Testis (tissue), 2 donors: ENCODE measurements at regions not wholly inside any gene's neighbourhood (a gene's known extent, or its start where the extent isn't known, plus 50 kb on each side); places are given as distances from the start of the nearest gene placed in this dataset.

ENCODE experiments used
- DNase-seq: peaks from one replicate; pipeline ENCODE4 v3.0.0-alpha.2; 2019
- H3K27ac ChIP-seq, 2 donors: fragments of 200-600 bp; sonication (generic); one replicate each; pipeline ENCODE4 v1.5.1; 2019
- H3K27me3 ChIP-seq: fragments of 200-600 bp; sonication (generic); one replicate; pipeline ENCODE4 v1.5.1; 2019
- H3K36me3 ChIP-seq: fragments of 200-600 bp; sonication (generic); one replicate; pipeline ENCODE4 v1.5.1; 2017; ENCODE audit warnings: low read depth; ENCODE audit errors: missing control alignments
- H3K4me1 ChIP-seq: fragments of 200-600 bp; sonication (generic); one replicate; pipeline ENCODE4 v1.5.1; 2019
- H3K4me3 ChIP-seq, 2 donors: fragments of 200-600 bp; sonication (generic); one replicate each; pipeline ENCODE4 v1.5.1; 2017 to 2019
- H3K9me3 ChIP-seq: fragments of 200-600 bp; sonication (generic); one replicate; pipeline ENCODE4 v1.5.1; 2017
- POLR2A ChIP-seq: fragments of 450-650 bp; IDR thresholded peaks from one replicate; pipeline ENCODE4 v1.6.1; 2017; ENCODE audit warnings: antibody characterized with exemption, mild to moderate bottlenecking, moderate library complexity
- WGBS, 2 donors: methylation state at CpG; one replicate each; pipeline ENCODE4 v1.1.5; 2018; 5-methylcytosine and 5-hydroxymethylcytosine counted together
- intact Hi-C: fragments of 100-400 bp; cut with DNase I; formaldehyde crosslinking; loops from one replicate; pipeline ENCODE4 v1.15.1; 2023; ENCODE audit warnings: low total_unique reads
- TF ChIP-seq, protein P1 (sequence below), 3 experiments: fragments of 450-650 bp in 2 of 3; fragments of 200-600 bp in 1 of 3; sonication (generic) in 1 of 3; IDR thresholded peaks; one replicate each; pipeline ENCODE4 v1.5.1; 2016 to 2019; ENCODE audit warnings: antibody characterized with exemption in 3 of 3, mild to moderate bottlenecking in 2 of 3, moderate library complexity in 1 of 3

DNA sequence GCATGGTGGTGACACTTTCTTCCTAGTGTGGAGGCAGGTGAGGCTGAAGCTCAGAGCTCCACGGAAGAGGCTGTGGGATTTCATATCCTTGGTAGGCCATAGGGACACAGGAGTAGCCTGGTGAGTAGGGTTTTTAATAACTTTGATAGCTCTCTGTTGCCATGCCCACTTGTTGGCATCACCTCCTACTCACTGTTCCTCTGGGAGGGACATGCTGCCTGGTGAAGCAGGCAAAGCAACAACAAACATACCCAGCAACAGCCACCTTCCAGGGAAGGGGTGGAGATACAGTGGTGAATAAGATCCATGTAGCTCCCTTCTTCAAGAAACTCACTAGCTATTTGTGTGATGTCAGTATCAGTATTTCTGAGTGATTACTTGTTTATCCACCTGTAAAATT, 285.4 kb downstream of the CLIC5 start:
- no peak overlapping the region for H3K27ac ChIP-seq
- no peaks in the 10 kb centered on the region for H3K4me1 ChIP-seq
- H3K9me3 ChIP-seq, result no peaks in the 10 kb centered on the region
- H3K27me3 ChIP-seq, result no peaks in the 10 kb centered on the region
- intact Hi-C loops, result no loop called here
- no peak overlapping the region for H3K4me3 ChIP-seq
- WGBS, 2 donors, result 95 to 100% methylated on average over 1 of the region's 1 CpG
- TF ChIP-seq POLR2A, result no peak
- TF ChIP-seq, protein P1, sequence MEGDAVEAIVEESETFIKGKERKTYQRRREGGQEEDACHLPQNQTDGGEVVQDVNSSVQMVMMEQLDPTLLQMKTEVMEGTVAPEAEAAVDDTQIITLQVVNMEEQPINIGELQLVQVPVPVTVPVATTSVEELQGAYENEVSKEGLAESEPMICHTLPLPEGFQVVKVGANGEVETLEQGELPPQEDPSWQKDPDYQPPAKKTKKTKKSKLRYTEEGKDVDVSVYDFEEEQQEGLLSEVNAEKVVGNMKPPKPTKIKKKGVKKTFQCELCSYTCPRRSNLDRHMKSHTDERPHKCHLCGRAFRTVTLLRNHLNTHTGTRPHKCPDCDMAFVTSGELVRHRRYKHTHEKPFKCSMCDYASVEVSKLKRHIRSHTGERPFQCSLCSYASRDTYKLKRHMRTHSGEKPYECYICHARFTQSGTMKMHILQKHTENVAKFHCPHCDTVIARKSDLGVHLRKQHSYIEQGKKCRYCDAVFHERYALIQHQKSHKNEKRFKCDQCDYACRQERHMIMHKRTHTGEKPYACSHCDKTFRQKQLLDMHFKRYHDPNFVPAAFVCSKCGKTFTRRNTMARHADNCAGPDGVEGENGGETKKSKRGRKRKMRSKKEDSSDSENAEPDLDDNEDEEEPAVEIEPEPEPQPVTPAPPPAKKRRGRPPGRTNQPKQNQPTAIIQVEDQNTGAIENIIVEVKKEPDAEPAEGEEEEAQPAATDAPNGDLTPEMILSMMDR (IDR thresholded peaks at IDR 0.05), result no peak
- H3K36me3 ChIP-seq, result no peaks in the 10 kb centered on the region
- no peak for DNase-seq

DNA sequence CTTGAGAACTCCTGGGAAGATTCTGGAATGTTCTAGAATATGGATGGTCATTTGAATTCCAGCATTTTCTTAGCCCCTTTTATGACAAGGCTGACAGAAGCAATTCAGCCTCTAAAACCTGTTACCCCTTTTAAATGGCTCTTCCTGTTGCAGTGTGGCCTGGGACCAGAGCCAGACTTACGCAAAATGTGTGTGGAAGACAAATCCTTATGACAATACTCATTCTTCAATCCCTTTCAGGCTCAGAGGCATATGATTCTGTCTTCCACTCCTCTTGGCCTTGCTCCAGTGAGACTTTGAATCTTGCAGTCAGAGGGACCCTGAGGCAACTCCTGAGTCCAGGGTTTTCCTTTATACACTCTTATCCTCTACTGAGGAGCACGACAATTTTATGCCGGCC, 287.0 kb downstream of the CLIC5 start:
- no peak for DNase-seq
- TF ChIP-seq, protein P1 (IDR thresholded peaks at IDR 0.05), result no peak
- no peak for TF ChIP-seq POLR2A
- Histone ChIP-seq H3K27ac (no peak overlapping the region), H3K4me3 (no peak overlapping the region), H3K27me3 (no peaks in the 10 kb centered on the region), H3K9me3 (no peaks in the 10 kb centered on the region), H3K36me3 (no peaks in the 10 kb centered on the region), H3K4me1 (no peaks in the 10 kb centered on the region)
- intact Hi-C loops, result no loop called here
- WGBS, 2 donors, result 85 to 86% methylated on average over 3 of the region's 3 CpGs

DNA sequence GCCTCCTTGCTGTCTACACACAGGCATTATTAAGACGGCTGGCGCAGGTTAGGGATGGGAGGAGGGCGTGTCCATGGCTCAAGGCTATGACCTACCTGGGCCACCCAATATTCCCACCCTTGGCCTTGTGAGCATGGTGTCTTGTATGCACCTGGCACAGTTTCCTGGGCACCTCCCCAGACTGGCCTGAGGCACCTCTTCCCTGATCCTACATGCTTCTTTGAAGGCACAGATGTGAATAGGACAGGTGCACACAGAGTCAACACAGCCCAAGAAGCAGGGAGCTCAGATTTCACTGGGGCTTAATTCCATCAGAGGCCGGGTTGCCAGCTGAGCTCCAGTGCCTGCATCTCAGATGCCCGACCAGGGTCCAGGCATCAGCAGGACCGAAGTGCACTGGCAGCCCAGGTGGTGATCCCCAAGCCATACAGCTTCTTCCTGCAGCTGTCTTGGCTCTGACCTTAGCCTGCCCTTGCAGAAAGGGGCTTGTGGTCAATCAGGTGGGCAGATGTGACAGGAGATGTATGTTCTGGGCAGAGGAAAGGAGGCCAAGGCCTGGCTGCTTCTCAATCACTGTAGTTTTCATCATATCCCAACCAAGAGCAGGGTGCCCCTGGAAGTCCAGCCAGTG, 287.7 kb downstream of the CLIC5 start:
- TF ChIP-seq, protein P1 (IDR thresholded peaks at IDR 0.05), result no peak
- TF ChIP-seq POLR2A, result no peak
- Histone ChIP-seq H3K27me3 (no peaks in the 10 kb centered on the region), H3K36me3 (no peaks in the 10 kb centered on the region), H3K4me3 (no peak overlapping the region), H3K9me3 (no peaks in the 10 kb centered on the region), H3K27ac (no peak overlapping the region), H3K4me1 (no peaks in the 10 kb centered on the region)
- no peak for DNase-seq
- 91 to 95% methylated on average over 3 to 6 of the region's 6 CpGs for WGBS, 2 donors
- intact Hi-C loops, result no loop called here

DNA sequence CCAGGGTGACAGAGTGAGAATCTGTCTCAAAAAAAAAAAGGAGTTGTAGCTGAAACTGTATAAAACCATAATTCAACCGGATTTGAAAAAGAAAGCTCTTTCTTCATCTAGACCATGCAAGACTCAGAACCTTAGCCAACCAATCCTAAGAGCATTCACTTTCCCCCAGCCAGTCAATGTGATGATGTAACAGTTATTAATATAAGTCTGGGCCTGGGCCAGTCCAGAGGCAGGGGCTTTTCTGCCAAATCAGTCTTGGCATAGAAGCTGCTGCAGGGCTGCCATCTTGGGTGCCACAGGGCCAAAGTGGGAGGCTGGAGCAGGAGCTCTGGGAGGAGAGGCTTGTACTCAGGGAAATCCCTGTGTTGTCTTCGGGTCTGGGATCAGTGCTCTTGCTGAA, 288.4 kb downstream of the CLIC5 start:
- H3K36me3 ChIP-seq, result no peaks in the 10 kb centered on the region
- H3K9me3 ChIP-seq, result no peaks in the 10 kb centered on the region
- intact Hi-C loops, result no loop called here
- 85 to 96% methylated on average over 2 of the region's 2 CpGs for WGBS, 2 donors
- no peak overlapping the region for H3K4me3 ChIP-seq
- H3K4me1 ChIP-seq, result no peaks in the 10 kb centered on the region
- DNase-seq, result no peak
- H3K27ac ChIP-seq, result no peak overlapping the region
- H3K27me3 ChIP-seq, result no peaks in the 10 kb centered on the region
- TF ChIP-seq POLR2A, result no peak
- TF ChIP-seq, protein P1 (IDR thresholded peaks at IDR 0.05), result no peak

DNA sequence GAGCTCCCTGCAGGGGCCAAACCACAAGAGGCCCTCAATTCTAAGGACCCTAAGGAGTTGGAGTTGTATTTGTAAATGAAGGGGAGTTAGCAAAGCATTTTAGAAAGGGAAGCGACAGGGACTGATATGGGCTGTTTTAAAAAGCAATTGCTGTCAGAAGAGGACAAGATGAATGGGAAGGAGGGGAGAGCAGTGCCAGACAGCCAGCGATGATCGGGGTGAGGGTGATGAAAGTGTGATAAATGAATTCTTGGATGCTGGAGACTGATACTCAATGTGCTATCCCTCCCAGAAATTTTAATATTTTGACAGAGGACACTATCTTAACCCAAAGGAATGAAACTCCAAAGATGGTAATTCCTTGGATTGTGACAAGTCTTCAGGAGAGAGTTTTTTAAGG, 289.2 kb downstream of the CLIC5 start:
- DNase-seq, result no peak
- Histone ChIP-seq H3K4me1 (no peaks in the 10 kb centered on the region), H3K27me3 (no peaks in the 10 kb centered on the region), H3K4me3 (no peak overlapping the region), H3K9me3 (no peaks in the 10 kb centered on the region), H3K27ac (no peak overlapping the region), H3K36me3 (no peaks in the 10 kb centered on the region)
- 72 to 79% methylated on average over 3 of the region's 3 CpGs for WGBS, 2 donors
- TF ChIP-seq POLR2A, result no peak
- TF ChIP-seq, protein P1 (IDR thresholded peaks at IDR 0.05), result no peak
- intact Hi-C loops, result no loop called here
